GM12891 (cell line): ENCODE measurements at regions not wholly inside any gene's neighbourhood (a gene's known extent, or its start where the extent isn't known, plus 50 kb on each side); places are given as distances from the start of the nearest gene placed in this dataset.

Experiments
- DNase-seq: peaks from one replicate; pipeline ENCODE4 v3.0.0; 2011; ENCODE audit warnings: low spot score; ENCODE audit not compliant: insufficient read length
- FAIRE-seq: peaks from 2 replicates; lab custom pipeline; 2011; peaks lifted over from hg19 to GRCh38; lab: Jason Lieb, UNC
- PAX5 ChIP-seq: IDR thresholded peaks from 2 replicates; pipeline ENCODE4 v1.6.1; 2011; ENCODE audit warnings: low read length, moderate library complexity, mild to moderate bottlenecking; ENCODE audit not compliant: insufficient read depth, severe bottlenecking
- POLR2A ChIP-seq: IDR thresholded peaks from 2 replicates; pipeline ENCODE4 v1.6.1; 2011; ENCODE audit warnings: low read depth, low read length, control low read depth
- POLR2AphosphoS5 ChIP-seq: IDR thresholded peaks from 2 replicates; pipeline ENCODE4 v1.6.1; 2011; ENCODE audit warnings: low read depth, low read length, control low read depth
- POU2F2 ChIP-seq: IDR thresholded peaks from 2 replicates; pipeline ENCODE4 v1.6.1; 2011; ENCODE audit warnings: low read depth, mild to moderate bottlenecking, control low read depth, low read length, moderate library complexity
- SPI1 ChIP-seq: IDR thresholded peaks from 2 replicates; pipeline ENCODE4 v1.6.1; 2011; ENCODE audit warnings: low read depth, low read length, control low read depth
- TAF1 ChIP-seq: IDR thresholded peaks from 2 replicates; pipeline ENCODE4 v1.6.1; 2011; ENCODE audit warnings: low read depth, low read length, control low read depth

DNA sequence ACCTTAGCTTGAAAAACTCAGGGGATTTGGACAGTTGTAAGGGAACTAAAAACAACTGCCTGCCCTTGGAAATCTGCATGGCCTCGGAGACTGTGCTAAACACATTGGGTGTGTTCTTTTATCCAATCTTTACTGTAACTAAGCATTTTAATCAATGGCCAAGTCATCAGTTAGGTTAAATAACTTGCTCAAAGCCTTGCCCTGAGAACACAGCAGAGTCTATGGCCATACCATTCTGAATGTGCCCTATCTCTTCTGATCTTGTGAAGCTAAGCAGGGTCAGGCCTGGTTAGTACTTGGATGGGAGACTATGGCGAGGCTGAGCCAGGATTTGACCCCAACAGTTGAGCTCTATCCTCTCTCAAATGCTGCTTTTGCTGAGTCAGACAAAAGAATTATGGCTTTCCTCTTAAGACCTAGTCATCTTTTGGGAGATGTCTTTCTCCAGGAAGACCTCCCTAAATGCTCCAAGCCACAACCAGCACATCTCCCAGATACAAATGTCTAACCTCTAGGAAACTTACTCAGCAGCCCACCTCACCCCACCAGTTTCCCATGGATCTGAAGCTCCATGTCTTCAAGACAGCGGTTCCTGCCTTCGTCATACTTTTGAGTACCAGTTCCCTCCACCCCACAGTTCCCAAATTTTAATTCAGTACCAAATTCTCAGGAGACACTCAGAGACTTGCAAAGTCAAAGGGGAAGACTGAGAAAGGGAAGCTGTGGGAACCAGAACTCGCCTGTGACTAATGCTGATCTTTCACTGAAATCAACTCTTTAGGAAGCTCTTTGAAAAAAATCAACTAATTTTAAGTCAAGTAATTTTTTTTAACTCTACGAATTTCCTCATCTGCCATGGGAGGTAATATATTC is 336.1 kb downstream of the MAF start:
- FAIRE-seq (no peak), DNase-seq (no peak)
- TF ChIP-seq SPI1 (no peak), PAX5 (no peak), TAF1 (no peak), POLR2A (no peak), POU2F2 (no peak), POLR2AphosphoS5 (no peak)

DNA sequence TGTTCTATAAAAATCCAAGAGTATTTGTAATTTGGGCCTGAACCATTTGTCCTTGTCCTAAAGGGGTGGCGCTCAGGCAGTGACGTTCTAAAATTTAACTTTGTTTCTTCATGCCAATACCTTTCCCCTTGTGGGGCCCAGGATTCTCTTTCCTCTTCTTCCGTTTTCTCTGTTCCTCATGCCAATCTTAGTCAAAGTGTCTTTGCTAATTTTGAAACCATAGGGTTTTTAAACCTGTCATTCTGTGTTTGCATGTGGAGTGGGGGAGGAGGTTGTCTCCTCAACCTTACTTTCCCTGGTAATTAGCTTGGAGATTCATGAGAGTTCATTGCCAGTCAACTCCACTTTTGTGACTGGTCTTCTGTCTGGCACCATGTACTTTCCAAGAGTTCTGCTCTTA is 337.1 kb downstream of the MAF start:
- FAIRE-seq (no peak), DNase-seq (no peak)
- peak; percentile 48 for TF ChIP-seq SPI1
- TF ChIP-seq PAX5, result no peak
- no peak for TF ChIP-seq POU2F2
- no peak for TF ChIP-seq POLR2AphosphoS5
- no peak for TF ChIP-seq POLR2A
- TF ChIP-seq TAF1, result no peak
